ENCODE measurements at regions not wholly inside any gene's neighbourhood (a gene's known extent, or its start where the extent isn't known, plus 50 kb on each side); places are given as distances from the start of the nearest gene placed in this dataset.

- Histone ChIP-seq H3K36me3 (ENCODE audit: control insufficient read depth, insufficient read depth, low read length) (no peaks in the 10 kb centered on the region), H3K4ac (ENCODE audit: low read depth, low read length) (no peak overlapping the region), H2AK5ac (ENCODE audit: low read length) (no peak overlapping the region), H3K18ac (ENCODE audit: low read length) (no peak overlapping the region), H3K27me3 (ENCODE audit: insufficient read depth, low read length, poor library complexity) (no peaks in the 10 kb centered on the region), H3K4me1 (ENCODE audit: control insufficient read depth, low read depth, low read length) (peaks cover 7% of the 10 kb centered on the region), H2BK120ac (ENCODE audit: low read depth, low read length) (no peak overlapping the region), H3K4me3 (ENCODE audit: low read length) (no peak overlapping the region), H4K5ac (ENCODE audit: low read length) (no peak overlapping the region), H3K23ac (ENCODE audit: low read length) (no peak overlapping the region), H3K79me2 (ENCODE audit: control insufficient read depth, insufficient read depth, low read length) (no peaks in the 10 kb centered on the region), H2BK15ac (replicated peaks; ENCODE audit: low read depth) (no peak overlapping the region), H3K9ac (ENCODE audit: low read length) (no peak overlapping the region), H3K56ac (ENCODE audit: low read length) (no peak overlapping the region), H3K4me2 (ENCODE audit: low read length) (no peak overlapping the region), H4K8ac (ENCODE audit: low read depth, low read length) (no peak overlapping the region), H3K79me1 (ENCODE audit: low read length) (no peaks in the 10 kb centered on the region), H3K27ac (ENCODE audit: low read depth, low read length) (no peak overlapping the region), H2BK5ac (ENCODE audit: low read length) (no peak overlapping the region)
- DNase-seq, result peak; percentile 49
- no CpG with 5 or more reads among the region's 12 CpGs for WGBS (ENCODE audit: extremely low coverage, insufficient coverage, low lambda C conversion rate)
Measured at GRCh38 chr3:72274493-72275330, 489.8 kb upstream of the PROK2 start.

DNA sequence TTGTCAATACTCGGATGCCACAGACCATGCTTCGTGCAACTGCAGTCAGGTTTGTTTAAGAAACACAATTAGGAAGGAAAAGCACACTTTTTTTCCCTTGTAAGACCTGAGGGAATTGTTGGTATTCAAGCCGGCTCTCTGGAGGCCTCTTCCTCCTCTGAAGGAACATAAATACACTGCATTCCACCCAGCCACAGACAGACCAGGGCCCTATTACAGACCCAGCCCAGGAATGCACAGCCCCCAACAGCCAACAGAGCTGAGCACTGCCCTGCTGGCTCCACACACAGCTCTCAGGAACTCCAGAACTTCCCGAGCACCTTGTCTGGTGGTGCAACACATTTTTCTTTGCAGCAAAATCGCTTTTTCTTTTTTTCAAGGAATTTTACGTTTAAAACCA, 488.7 kb upstream of the PROK2 start:
- no peak overlapping the region for H3K4me2 ChIP-seq (ENCODE audit: low read length)
- no peak overlapping the region for H4K5ac ChIP-seq (ENCODE audit: low read length)
- no peak overlapping the region for H3K9ac ChIP-seq (ENCODE audit: low read length)
- H3K27ac ChIP-seq (ENCODE audit: low read depth, low read length), result peak overlapping the region; percentile 5
- peak; percentile 94 for DNase-seq
- H3K79me2 ChIP-seq (ENCODE audit: control insufficient read depth, insufficient read depth, low read length), result no peaks in the 10 kb centered on the region
- H3K27me3 ChIP-seq (ENCODE audit: insufficient read depth, low read length, poor library complexity), result no peaks in the 10 kb centered on the region
- peak overlapping the region; percentile 67 for H3K56ac ChIP-seq (ENCODE audit: low read length)
- no peak overlapping the region for H3K4ac ChIP-seq (ENCODE audit: low read depth, low read length)
- no CpG with 5 or more reads among the region's 6 CpGs for WGBS (ENCODE audit: extremely low coverage, insufficient coverage, low lambda C conversion rate)
- H3K36me3 ChIP-seq (ENCODE audit: control insufficient read depth, insufficient read depth, low read length), result no peaks in the 10 kb centered on the region
- H3K4me1 ChIP-seq (ENCODE audit: control insufficient read depth, low read depth, low read length), result peaks cover 7% of the 10 kb centered on the region
- no peak overlapping the region for H2BK120ac ChIP-seq (ENCODE audit: low read depth, low read length)
- no peaks in the 10 kb centered on the region for H3K79me1 ChIP-seq (ENCODE audit: low read length)
- H2AK5ac ChIP-seq (ENCODE audit: low read length), result peak overlapping the region; percentile 49
- H2BK15ac ChIP-seq (replicated peaks; ENCODE audit: low read depth), result no peak overlapping the region
- no peak overlapping the region for H3K4me3 ChIP-seq (ENCODE audit: low read length)
- no peak overlapping the region for H4K8ac ChIP-seq (ENCODE audit: low read depth, low read length)
- H2BK5ac ChIP-seq (ENCODE audit: low read length), result no peak overlapping the region
- no peak overlapping the region for H3K18ac ChIP-seq (ENCODE audit: low read length)
- H3K23ac ChIP-seq (ENCODE audit: low read length), result no peak overlapping the region

- Histone ChIP-seq H4K8ac (ENCODE audit: low read depth, low read length) (no peak overlapping the region), H2AK5ac (ENCODE audit: low read length) (no peak overlapping the region), H3K18ac (ENCODE audit: low read length) (no peak overlapping the region), H3K4ac (ENCODE audit: low read depth, low read length) (no peak overlapping the region), H3K4me3 (ENCODE audit: low read length) (no peak overlapping the region), H3K23ac (ENCODE audit: low read length) (no peak overlapping the region), H3K56ac (ENCODE audit: low read length) (no peak overlapping the region), H2BK120ac (ENCODE audit: low read depth, low read length) (no peak overlapping the region), H4K5ac (ENCODE audit: low read length) (no peak overlapping the region), H2BK5ac (ENCODE audit: low read length) (no peak overlapping the region), H3K79me2 (ENCODE audit: control insufficient read depth, insufficient read depth, low read length) (no peaks in the 10 kb centered on the region), H3K27me3 (ENCODE audit: insufficient read depth, low read length, poor library complexity) (no peaks in the 10 kb centered on the region), H3K79me1 (ENCODE audit: low read length) (no peaks in the 10 kb centered on the region), H3K9ac (ENCODE audit: low read length) (no peak overlapping the region), H3K36me3 (ENCODE audit: control insufficient read depth, insufficient read depth, low read length) (no peaks in the 10 kb centered on the region), H2BK15ac (replicated peaks; ENCODE audit: low read depth) (no peak overlapping the region), H3K27ac (ENCODE audit: low read depth, low read length) (no peak overlapping the region), H3K4me1 (ENCODE audit: control insufficient read depth, low read depth, low read length) (peaks cover 7% of the 10 kb centered on the region), H3K4me2 (ENCODE audit: low read length) (no peak overlapping the region)
- no peak for DNase-seq
- no CpG with 5 or more reads among the region's 6 CpGs for WGBS (ENCODE audit: extremely low coverage, insufficient coverage, low lambda C conversion rate)
Measured at GRCh38 chr3:72272356-72272755, 487.4 kb upstream of the PROK2 start.

GRCh38 chr3:72271923-72272322, 487.0 kb upstream of the PROK2 start:
- Histone ChIP-seq H3K4me3 (ENCODE audit: low read length) (no peak overlapping the region), H3K79me1 (ENCODE audit: low read length) (no peaks in the 10 kb centered on the region), H3K79me2 (ENCODE audit: control insufficient read depth, insufficient read depth, low read length) (no peaks in the 10 kb centered on the region), H3K36me3 (ENCODE audit: control insufficient read depth, insufficient read depth, low read length) (no peaks in the 10 kb centered on the region), H2BK15ac (replicated peaks; ENCODE audit: low read depth) (no peak overlapping the region), H3K4me2 (ENCODE audit: low read length) (no peak overlapping the region), H3K9ac (ENCODE audit: low read length) (no peak overlapping the region), H3K18ac (ENCODE audit: low read length) (no peak overlapping the region), H3K4ac (ENCODE audit: low read depth, low read length) (no peak overlapping the region), H2BK120ac (ENCODE audit: low read depth, low read length) (no peak overlapping the region), H3K4me1 (ENCODE audit: control insufficient read depth, low read depth, low read length) (peaks cover 7% of the 10 kb centered on the region), H3K27me3 (ENCODE audit: insufficient read depth, low read length, poor library complexity) (no peaks in the 10 kb centered on the region), H3K27ac (ENCODE audit: low read depth, low read length) (no peak overlapping the region), H2BK5ac (ENCODE audit: low read length) (no peak overlapping the region), H3K56ac (ENCODE audit: low read length) (no peak overlapping the region), H4K5ac (ENCODE audit: low read length) (no peak overlapping the region), H3K23ac (ENCODE audit: low read length) (no peak overlapping the region), H4K8ac (ENCODE audit: low read depth, low read length) (no peak overlapping the region), H2AK5ac (ENCODE audit: low read length) (no peak overlapping the region)
- no peak for DNase-seq
- WGBS (ENCODE audit: extremely low coverage, insufficient coverage, low lambda C conversion rate), result no CpG with 5 or more reads among the region's 2 CpGs

DNA sequence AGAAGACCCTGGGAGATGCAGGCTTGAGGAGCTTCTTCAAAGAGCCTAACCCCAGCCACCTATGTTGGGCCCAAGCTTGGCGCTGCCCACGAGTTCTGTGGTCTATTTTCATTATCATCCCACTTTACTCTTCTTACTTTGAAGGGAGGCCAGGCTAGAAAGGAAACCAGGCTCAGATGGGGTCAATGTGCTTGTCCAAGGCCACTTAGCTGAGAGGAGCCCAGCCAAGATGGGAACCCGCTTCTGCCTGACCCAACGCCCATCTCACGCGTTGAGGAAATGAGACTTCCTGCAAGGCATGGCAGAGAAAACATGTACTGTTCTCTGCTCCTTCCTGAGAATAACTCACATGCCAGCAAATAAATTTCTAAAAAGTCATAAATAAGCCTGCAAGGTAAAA, 486.3 kb upstream of the PROK2 start:
- Histone ChIP-seq H3K36me3 (ENCODE audit: control insufficient read depth, insufficient read depth, low read length) (no peaks in the 10 kb centered on the region), H3K4me1 (ENCODE audit: control insufficient read depth, low read depth, low read length) (peaks cover 7% of the 10 kb centered on the region), H3K4ac (ENCODE audit: low read depth, low read length) (no peak overlapping the region), H2BK5ac (ENCODE audit: low read length) (no peak overlapping the region), H2BK120ac (ENCODE audit: low read depth, low read length) (no peak overlapping the region), H4K5ac (ENCODE audit: low read length) (no peak overlapping the region), H2AK5ac (ENCODE audit: low read length) (no peak overlapping the region), H3K4me3 (ENCODE audit: low read length) (no peak overlapping the region), H3K79me1 (ENCODE audit: low read length) (no peaks in the 10 kb centered on the region), H3K27ac (ENCODE audit: low read depth, low read length) (no peak overlapping the region), H4K8ac (ENCODE audit: low read depth, low read length) (no peak overlapping the region), H3K27me3 (ENCODE audit: insufficient read depth, low read length, poor library complexity) (no peaks in the 10 kb centered on the region), H3K4me2 (ENCODE audit: low read length) (no peak overlapping the region), H3K56ac (ENCODE audit: low read length) (no peak overlapping the region), H3K9ac (ENCODE audit: low read length) (no peak overlapping the region), H3K18ac (ENCODE audit: low read length) (no peak overlapping the region), H3K79me2 (ENCODE audit: control insufficient read depth, insufficient read depth, low read length) (no peaks in the 10 kb centered on the region), H2BK15ac (replicated peaks; ENCODE audit: low read depth) (no peak overlapping the region), H3K23ac (ENCODE audit: low read length) (no peak overlapping the region)
- WGBS (ENCODE audit: extremely low coverage, insufficient coverage, low lambda C conversion rate), result no CpG with 5 or more reads among the region's 6 CpGs
- DNase-seq, result no peak

GRCh38 chr3:72270730-72271129, 485.8 kb upstream of the PROK2 start:
- H2BK15ac ChIP-seq (replicated peaks; ENCODE audit: low read depth), result no peak overlapping the region
- no peaks in the 10 kb centered on the region for H3K79me2 ChIP-seq (ENCODE audit: control insufficient read depth, insufficient read depth, low read length)
- H3K56ac ChIP-seq (ENCODE audit: low read length), result no peak overlapping the region
- no peaks in the 10 kb centered on the region for H3K79me1 ChIP-seq (ENCODE audit: low read length)
- no peak overlapping the region for H2BK120ac ChIP-seq (ENCODE audit: low read depth, low read length)
- no peak overlapping the region for H4K8ac ChIP-seq (ENCODE audit: low read depth, low read length)
- H3K4me1 ChIP-seq (ENCODE audit: control insufficient read depth, low read depth, low read length), result peaks cover 7% of the 10 kb centered on the region
- no peak overlapping the region for H2BK5ac ChIP-seq (ENCODE audit: low read length)
- no peak overlapping the region for H3K4me2 ChIP-seq (ENCODE audit: low read length)
- no peak overlapping the region for H3K4me3 ChIP-seq (ENCODE audit: low read length)
- no peaks in the 10 kb centered on the region for H3K36me3 ChIP-seq (ENCODE audit: control insufficient read depth, insufficient read depth, low read length)
- no CpG with 5 or more reads among the region's 5 CpGs for WGBS (ENCODE audit: extremely low coverage, insufficient coverage, low lambda C conversion rate)
- H3K27ac ChIP-seq (ENCODE audit: low read depth, low read length), result no peak overlapping the region
- H4K5ac ChIP-seq (ENCODE audit: low read length), result no peak overlapping the region
- no peak overlapping the region for H3K4ac ChIP-seq (ENCODE audit: low read depth, low read length)
- H3K18ac ChIP-seq (ENCODE audit: low read length), result no peak overlapping the region
- no peak overlapping the region for H3K23ac ChIP-seq (ENCODE audit: low read length)
- H3K9ac ChIP-seq (ENCODE audit: low read length), result no peak overlapping the region
- no peaks in the 10 kb centered on the region for H3K27me3 ChIP-seq (ENCODE audit: insufficient read depth, low read length, poor library complexity)
- no peak overlapping the region for H2AK5ac ChIP-seq (ENCODE audit: low read length)
- DNase-seq, result no peak

Data from mesendoderm (in vitro differentiated cells).